A549 (cell line): ENCODE measurements at regions not wholly inside any gene's neighbourhood (a gene's known extent, or its start where the extent isn't known, plus 50 kb on each side); places are given as distances from the start of the nearest gene placed in this dataset.
A peak's percentile ranks its signal among the peaks of the same experiment; 100 is the strongest.
"Not testable (repeated sequence)": the region's sequence is repeated elsewhere in the genome, so short reads cannot be mapped to it uniquely, and the experiment has no call there.

Source experiments
- ATAC-seq, 2 experiments: fragments of 200-7000 bp in 1 of 2; fragments of >200 bp in 1 of 2; cut with Nextera tagmentation in 1 of 2; cut with Tn5 transposase in 1 of 2; 3 replicates each; pipeline versions ENCODE4 v1.8.0 to v1.9.1; 2018 to 2020; ENCODE audit warnings: mild to moderate bottlenecking in 1 of 2, moderate library complexity in 1 of 2
- CTCF ChIA-PET: fragments of 300-600 bp; sonication (Branson Sonifier 250); formaldehyde crosslinking; extraction: SDS; loops from one replicate; lab custom pipeline; 2021; ENCODE audit warnings: antibody characterized with exemption, inconsistent platforms; lab: Yijun Ruan, JAX
- POLR2A ChIA-PET: fragments of 350-600 bp; formaldehyde crosslinking; extraction: SDS; loops from one replicate; lab custom pipeline; 2021; ENCODE audit warnings: antibody characterized with exemption, inconsistent platforms; lab: Yijun Ruan, JAX
- DNase-seq, 2 experiments: peaks; one replicate each; pipeline versions ENCODE4 v3.0.0 to v3.0.0-alpha.2; 2011 to 2016; ENCODE audit warnings: low read depth in 1 of 2, low spot score in 1 of 2
- FAIRE-seq: peaks from 2 replicates; lab custom pipeline; 2011; peaks lifted over from hg19 to GRCh38; lab: Jason Lieb, UNC
- H3K27ac ChIP-seq, 2 experiments: fragments of >200 bp; sonication (Bioruptor Twin); formaldehyde crosslinking; 3 replicates each; pipeline ENCODE4 v1.5.1; 2016 to 2017
- H3K4me1 ChIP-seq: fragments of >200 bp; sonication (Bioruptor Twin); formaldehyde crosslinking; 3 replicates; pipeline ENCODE4 v1.6.1; 2016
- H3K4me2 ChIP-seq: fragments of >200 bp; sonication (Bioruptor Twin); formaldehyde crosslinking; 3 replicates; pipeline ENCODE4 v1.6.1; 2016
- H3K4me3 ChIP-seq: fragments of >200 bp; sonication (Bioruptor Twin); formaldehyde crosslinking; 3 replicates; pipeline ENCODE4 v1.5.1; 2016
- H3K9me3 ChIP-seq: fragments of >200 bp; sonication (Bioruptor Twin); formaldehyde crosslinking; 3 replicates; pipeline ENCODE4 v1.6.1; 2016
- CBX8 ChIP-seq: fragments of 200-600 bp; sonication (generic); IDR thresholded peaks from 2 replicates; pipeline ENCODE4 v1.6.1; 2016
- CHD2 ChIP-seq: fragments of 150-350 bp; IDR thresholded peaks from 2 replicates; pipeline ENCODE4 v1.6.1; 2014; ENCODE audit warnings: low read length; ENCODE audit not compliant: partially characterized antibody
- GATA3 ChIP-seq: IDR thresholded peaks from 2 replicates; pipeline ENCODE4 v1.6.1; 2012; ENCODE audit warnings: borderline replicate concordance
- HEYL ChIP-seq: fragments of 250-450 bp; sonication (Bioruptor Pico); IDR thresholded peaks from 2 replicates; pipeline ENCODE4 v1.8.0; 2021; ENCODE audit warnings: mild to moderate bottlenecking, moderate library complexity
- JUN ChIP-seq, 2 experiments: fragments of >200 bp; sonication (Bioruptor Twin); formaldehyde crosslinking; IDR thresholded peaks; 2 replicates in 1 of 2; 3 replicates in 1 of 2; pipeline ENCODE4 v1.6.1; 2016 to 2017
- NFE2L2 ChIP-seq: fragments of 150-350 bp; conservative IDR thresholded peaks from 2 replicates; pipeline ENCODE4 v1.6.1; 2014; ENCODE audit warnings: low read length
- NR3C1 ChIP-seq: fragments of >200 bp; sonication (Bioruptor Twin); formaldehyde crosslinking; IDR thresholded peaks from 3 replicates; pipeline ENCODE4 v1.6.1; 2017
- PHF8 ChIP-seq: fragments of 200-600 bp; sonication (generic); IDR thresholded peaks from 2 replicates; pipeline ENCODE4 v1.6.1; 2016; ENCODE audit warnings: low read depth, mild to moderate bottlenecking, antibody characterized with exemption, moderate library complexity, borderline replicate concordance
- POLR2A ChIP-seq: IDR thresholded peaks from 2 replicates; pipeline ENCODE4 v1.6.1; 2012; ENCODE audit warnings: mild to moderate bottlenecking, low read length
- RARB ChIP-seq: fragments of 250-450 bp; sonication (Bioruptor Pico); IDR thresholded peaks from 2 replicates; pipeline ENCODE4 v1.8.0; 2021; ENCODE audit warnings: mild to moderate bottlenecking, moderate library complexity
- RNF2 ChIP-seq: fragments of 200-600 bp; sonication (generic); IDR thresholded peaks from 2 replicates; pipeline ENCODE4 v1.6.1; 2016; ENCODE audit warnings: low read depth, mild to moderate bottlenecking, antibody characterized with exemption, moderate library complexity, borderline replicate concordance
- WGBS: methylation state at CpG from one replicate; pipeline ENCODE4 v1.1.6; 2017; ENCODE audit errors: missing lambda C conversion rate; 5-methylcytosine and 5-hydroxymethylcytosine counted together
- TF ChIP-seq, protein P1 (sequence below): fragments of 250-450 bp; sonication (Bioruptor Pico); IDR thresholded peaks from 2 replicates; pipeline ENCODE4 v1.5.0; 2021; ENCODE audit warnings: mild to moderate bottlenecking, moderate library complexity, borderline replicate concordance
- TF ChIP-seq, protein P2 (sequence below): fragments of >200 bp; sonication (Bioruptor Twin); formaldehyde crosslinking; IDR thresholded peaks from 2 replicates; pipeline ENCODE4 v1.6.1; 2016
- TF ChIP-seq, protein P3 (sequence below): fragments of 450-650 bp; IDR thresholded peaks from 2 replicates; pipeline ENCODE4 v1.6.1; 2014; ENCODE audit warnings: antibody characterized with exemption
- TF ChIP-seq, protein P4 (sequence below): fragments of 150-350 bp; IDR thresholded peaks from 2 replicates; pipeline ENCODE4 v1.6.1; 2014; ENCODE audit warnings: low read depth, mild to moderate bottlenecking, low read length
- TF ChIP-seq, protein P5 (sequence below): IDR thresholded peaks from 2 replicates; pipeline ENCODE4 v1.6.1; 2012; ENCODE audit warnings: low read depth, borderline replicate concordance

DNA sequence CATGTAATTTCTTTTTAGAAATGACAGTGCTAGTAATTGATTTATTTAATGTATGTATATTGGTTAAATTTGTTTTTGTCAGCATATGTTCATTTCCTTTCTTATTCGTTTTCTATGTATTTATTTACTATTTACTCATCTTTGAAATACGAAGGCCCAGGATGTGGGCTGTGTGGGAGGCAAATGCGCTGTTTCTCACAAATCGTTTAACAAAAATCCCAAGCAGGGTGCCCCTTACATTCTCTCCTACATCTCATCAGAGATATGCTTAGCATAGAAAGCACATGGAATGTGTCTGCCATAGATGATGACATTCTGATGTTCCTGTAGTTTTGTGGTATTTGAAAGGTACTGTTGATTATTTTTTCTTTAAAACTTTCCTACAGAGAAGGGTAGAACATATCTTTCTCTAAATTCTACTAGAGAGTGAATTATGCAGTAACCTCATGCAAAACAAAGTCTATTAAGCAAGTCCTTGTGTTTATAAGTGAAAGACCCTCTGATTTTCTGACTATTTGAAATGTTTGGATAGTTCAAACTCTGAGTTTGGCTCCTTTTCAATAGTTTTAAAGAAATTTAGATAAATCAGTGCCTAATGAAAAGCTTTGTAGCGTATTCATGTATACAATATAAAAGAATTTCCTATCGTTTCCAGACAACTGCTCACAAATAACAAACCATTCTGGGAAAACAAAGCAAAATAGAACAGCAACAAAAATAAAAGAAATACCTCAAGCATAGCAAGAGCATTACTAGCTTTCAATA lies 111.1 kb upstream of the VGLL3 start (continued):
- TF ChIP-seq, protein P1, sequence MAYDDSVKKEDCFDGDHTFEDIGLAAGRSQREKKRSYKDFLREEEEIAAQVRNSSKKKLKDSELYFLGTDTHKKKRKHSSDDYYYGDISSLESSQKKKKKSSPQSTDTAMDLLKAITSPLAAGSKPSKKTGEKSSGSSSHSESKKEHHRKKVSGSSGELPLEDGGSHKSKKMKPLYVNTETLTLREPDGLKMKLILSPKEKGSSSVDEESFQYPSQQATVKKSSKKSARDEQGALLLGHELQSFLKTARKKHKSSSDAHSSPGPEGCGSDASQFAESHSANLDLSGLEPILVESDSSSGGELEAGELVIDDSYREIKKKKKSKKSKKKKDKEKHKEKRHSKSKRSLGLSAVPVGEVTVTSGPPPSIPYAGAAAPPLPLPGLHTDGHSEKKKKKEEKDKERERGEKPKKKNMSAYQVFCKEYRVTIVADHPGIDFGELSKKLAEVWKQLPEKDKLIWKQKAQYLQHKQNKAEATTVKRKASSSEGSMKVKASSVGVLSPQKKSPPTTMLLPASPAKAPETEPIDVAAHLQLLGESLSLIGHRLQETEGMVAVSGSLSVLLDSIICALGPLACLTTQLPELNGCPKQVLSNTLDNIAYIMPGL (CRISPR knock-in tag): no peak
- TF ChIP-seq HEYL (CRISPR knock-in tag) (no peak), RNF2 (no peak)
- TF ChIP-seq, all 56 proteins: peak for 0

DNA sequence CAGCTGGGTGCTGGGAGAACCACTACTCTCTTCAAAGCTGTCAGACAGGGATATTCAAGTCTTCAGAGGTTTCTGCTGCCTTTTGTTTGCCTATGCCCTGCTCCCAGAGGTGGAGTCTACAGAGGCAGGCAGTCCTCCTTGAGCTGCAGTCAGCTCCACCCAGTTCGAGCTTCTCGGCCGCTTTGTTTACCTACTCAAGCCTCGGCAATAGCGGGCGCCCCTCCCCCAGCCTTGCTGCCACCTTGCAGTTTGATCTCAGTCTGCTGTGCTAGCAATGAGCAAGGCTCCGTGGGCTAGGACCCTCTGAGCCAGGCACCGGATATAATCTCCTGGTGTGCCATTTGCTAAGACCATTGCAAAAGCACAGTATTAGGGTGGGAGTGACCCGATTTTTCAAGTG lies 106.8 kb upstream of the VGLL3 start:
- Histone ChIP-seq H3K4me2 (peak overlapping the region; percentile 45; the same call in 2 of the 3 replicates), H3K4me3 (0 out of 3 replicates have a peak overlapping the region, but pooled peaks have one; percentile 20)
- CTCF ChIA-PET: interaction anchor here (1.4 kb wide), 1 partner anchor 15 kb away, joined by 6 read pairs; no protein-coding TSS in a partner anchor
- FAIRE-seq, H3K4me1 ChIP-seq, H3K9me3 ChIP-seq, ATAC-seq, DNase-seq, H3K27ac ChIP-seq, POLR2A ChIA-PET: not testable (repeated sequence)
- 37% methylated on average over 9 of the region's 9 CpGs for WGBS

DNA sequence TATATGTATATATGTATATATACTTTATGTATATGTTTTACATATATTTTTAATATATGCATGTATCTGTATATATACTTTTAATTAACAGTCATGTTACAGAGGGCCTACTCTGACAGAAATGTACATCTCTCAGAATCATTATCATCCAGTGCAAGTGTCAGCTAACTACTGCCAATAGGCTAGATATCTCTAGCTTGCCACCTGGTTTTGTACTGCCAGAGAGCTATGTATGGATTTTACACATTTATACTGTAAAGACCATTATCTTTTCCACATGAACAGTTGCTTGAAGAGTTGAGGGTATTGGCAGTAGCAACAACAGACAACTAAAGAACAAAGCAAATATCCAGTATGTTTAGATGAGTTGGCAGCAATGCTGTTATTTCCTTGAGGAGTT lies 99.7 kb upstream of the VGLL3 start:
- no peaks in the 10 kb centered on the region for H3K4me1 ChIP-seq
- no peak overlapping the region for H3K4me3 ChIP-seq
- H3K9me3 ChIP-seq: no peaks in the 10 kb centered on the region
- H3K27ac ChIP-seq: no peak overlapping the region
- no peak for ATAC-seq
- CTCF ChIA-PET: no interaction called here
- TF ChIP-seq NFE2L2: no peak
- TF ChIP-seq, protein P2, sequence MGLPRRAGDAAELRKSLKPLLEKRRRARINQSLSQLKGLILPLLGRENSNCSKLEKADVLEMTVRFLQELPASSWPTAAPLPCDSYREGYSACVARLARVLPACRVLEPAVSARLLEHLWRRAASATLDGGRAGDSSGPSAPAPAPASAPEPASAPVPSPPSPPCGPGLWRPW: no peak
- no peak for TF ChIP-seq NR3C1
- no peak for TF ChIP-seq CBX8
- no peak for TF ChIP-seq POLR2A
- no peak for TF ChIP-seq GATA3
- TF ChIP-seq CHD2: no peak
- TF ChIP-seq, protein P3, sequence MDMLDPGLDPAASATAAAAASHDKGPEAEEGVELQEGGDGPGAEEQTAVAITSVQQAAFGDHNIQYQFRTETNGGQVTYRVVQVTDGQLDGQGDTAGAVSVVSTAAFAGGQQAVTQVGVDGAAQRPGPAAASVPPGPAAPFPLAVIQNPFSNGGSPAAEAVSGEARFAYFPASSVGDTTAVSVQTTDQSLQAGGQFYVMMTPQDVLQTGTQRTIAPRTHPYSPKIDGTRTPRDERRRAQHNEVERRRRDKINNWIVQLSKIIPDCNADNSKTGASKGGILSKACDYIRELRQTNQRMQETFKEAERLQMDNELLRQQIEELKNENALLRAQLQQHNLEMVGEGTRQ: no peak
- TF ChIP-seq, protein P4, sequence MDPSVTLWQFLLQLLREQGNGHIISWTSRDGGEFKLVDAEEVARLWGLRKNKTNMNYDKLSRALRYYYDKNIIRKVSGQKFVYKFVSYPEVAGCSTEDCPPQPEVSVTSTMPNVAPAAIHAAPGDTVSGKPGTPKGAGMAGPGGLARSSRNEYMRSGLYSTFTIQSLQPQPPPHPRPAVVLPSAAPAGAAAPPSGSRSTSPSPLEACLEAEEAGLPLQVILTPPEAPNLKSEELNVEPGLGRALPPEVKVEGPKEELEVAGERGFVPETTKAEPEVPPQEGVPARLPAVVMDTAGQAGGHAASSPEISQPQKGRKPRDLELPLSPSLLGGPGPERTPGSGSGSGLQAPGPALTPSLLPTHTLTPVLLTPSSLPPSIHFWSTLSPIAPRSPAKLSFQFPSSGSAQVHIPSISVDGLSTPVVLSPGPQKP: no peak
- TF ChIP-seq HEYL (CRISPR knock-in tag): no peak
- no peak for TF ChIP-seq PHF8
- TF ChIP-seq, all 56 proteins: peak for 0
- FAIRE-seq: no peak
- peak overlapping the region; percentile 67 for H3K4me2 ChIP-seq
- no peak for DNase-seq
- POLR2A ChIA-PET: no interaction called here

DNA sequence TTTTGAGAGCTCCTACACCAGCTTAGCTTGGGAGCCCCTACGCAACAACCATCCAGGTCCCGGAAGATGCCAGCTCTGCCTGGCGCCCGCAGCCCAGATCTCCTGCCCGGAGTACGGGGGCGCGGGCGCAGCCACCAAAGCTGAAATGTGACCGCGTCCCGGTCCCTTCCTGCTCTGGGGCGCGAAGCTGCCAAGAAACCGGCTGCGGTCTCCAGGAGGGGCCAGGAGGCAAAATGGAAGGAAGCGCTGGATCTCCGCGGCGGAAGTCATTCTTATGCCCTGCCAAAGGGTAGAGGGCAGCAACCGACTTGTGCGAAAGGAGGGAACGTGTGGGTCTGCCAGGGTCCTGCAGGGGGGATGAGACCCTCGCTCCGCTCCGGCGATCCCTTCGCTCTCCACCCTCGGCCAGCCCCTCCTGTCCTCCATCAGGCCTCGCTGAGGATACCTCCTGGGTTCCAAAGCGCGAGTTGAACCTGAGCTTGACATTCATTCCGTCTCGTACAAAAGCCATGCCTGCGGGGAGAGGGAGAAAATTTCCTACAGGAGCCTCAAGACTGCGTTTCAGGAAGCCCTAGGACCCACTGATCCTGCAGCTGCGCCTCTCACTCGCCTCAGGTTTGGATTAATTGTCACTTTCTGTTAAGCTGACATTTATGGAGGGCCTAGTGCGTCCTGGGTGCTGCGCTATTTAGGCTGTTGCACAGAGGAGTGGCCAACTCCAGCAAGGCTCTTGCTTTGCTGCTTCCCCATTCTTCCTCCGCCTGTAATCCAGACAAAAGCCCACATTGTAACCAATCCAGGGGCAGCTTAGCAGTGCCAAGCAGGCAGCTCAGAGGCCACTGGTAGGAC lies 98.3 kb upstream of the VGLL3 start:
- H3K9me3 ChIP-seq: no peaks in the 10 kb centered on the region
- peak overlapping the region; percentile 81 to 92 for H3K27ac ChIP-seq
- peak in 1 of 2 experiments; percentile 43; a peak in 1 of 5 replicates for TF ChIP-seq JUN (IDR thresholded peaks at IDR 0.05)
- no peak for TF ChIP-seq RARB (CRISPR knock-in tag)
- TF ChIP-seq POLR2A: peak; percentile 64
- TF ChIP-seq, protein P5, sequence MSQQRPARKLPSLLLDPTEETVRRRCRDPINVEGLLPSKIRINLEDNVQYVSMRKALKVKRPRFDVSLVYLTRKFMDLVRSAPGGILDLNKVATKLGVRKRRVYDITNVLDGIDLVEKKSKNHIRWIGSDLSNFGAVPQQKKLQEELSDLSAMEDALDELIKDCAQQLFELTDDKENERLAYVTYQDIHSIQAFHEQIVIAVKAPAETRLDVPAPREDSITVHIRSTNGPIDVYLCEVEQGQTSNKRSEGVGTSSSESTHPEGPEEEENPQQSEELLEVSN: peak; percentile 25; the same call in 1 of the 2 replicates
- ATAC-seq: peak; percentile 98 to 99
- ChIA-PET POLR2A (interaction anchor here (1.1 to 1.4 kb wide), 3 partner anchors 9 to 138 kb away, joined by 3 to 7 read pairs (median 4); partner anchors contain the start of gene CHMP2B), CTCF (interaction anchor here (1.0 to 1.6 kb wide), 8 partner anchors 18 to 316 kb away, joined by 3 to 6 read pairs (median 4); no protein-coding TSS in a partner anchor)
- 28% methylated on average over 26 of the region's 41 CpGs for WGBS
- H3K4me1 ChIP-seq: no peaks in the 10 kb centered on the region
- peak overlapping the region; percentile 48 for H3K4me3 ChIP-seq
- no peak for FAIRE-seq
- H3K4me2 ChIP-seq: peak overlapping the region; percentile 67
- peak; percentile 46 to 87 for DNase-seq
